HEK293T (cell line): ENCODE measurements at regions not wholly inside any gene's neighbourhood (a gene's known extent, or its start where the extent isn't known, plus 50 kb on each side); places are given as distances from the start of the nearest gene placed in this dataset.

Experiments
- ARNT ChIP-seq: fragments of 450-650 bp; IDR thresholded peaks from 2 replicates; pipeline ENCODE4 v1.6.1; 2017; ENCODE audit warnings: mild to moderate bottlenecking
- BHLHE40 ChIP-seq: fragments of 450-650 bp; IDR thresholded peaks from 2 replicates; pipeline ENCODE4 v1.6.1; 2016; ENCODE audit warnings: mild to moderate bottlenecking, moderate library complexity, borderline replicate concordance
- ELF4 ChIP-seq: fragments of 450-650 bp; IDR thresholded peaks from 2 replicates; pipeline ENCODE4 v1.6.1; 2017; ENCODE audit warnings: antibody characterized with exemption
- FOXA1 ChIP-seq: fragments of 450-650 bp; IDR thresholded peaks from 2 replicates; pipeline ENCODE4 v1.6.1; 2016; ENCODE audit warnings: mild to moderate bottlenecking
- FOXK2 ChIP-seq: fragments of 450-650 bp; IDR thresholded peaks from 2 replicates; pipeline ENCODE4 v1.6.1; 2016; ENCODE audit warnings: mild to moderate bottlenecking
- FOXM1 ChIP-seq: fragments of 450-650 bp; IDR thresholded peaks from 2 replicates; pipeline ENCODE4 v1.6.1; 2017; ENCODE audit warnings: mild to moderate bottlenecking, borderline replicate concordance
- HDGF ChIP-seq: fragments of 450-650 bp; IDR thresholded peaks from 2 replicates; pipeline ENCODE4 v1.6.1; 2017; ENCODE audit warnings: antibody characterized with exemption, borderline replicate concordance
- LEF1 ChIP-seq: fragments of 450-650 bp; IDR thresholded peaks from 2 replicates; pipeline ENCODE4 v1.6.1; 2017; ENCODE audit warnings: mild to moderate bottlenecking, borderline replicate concordance
- SP1 ChIP-seq: fragments of 450-650 bp; IDR thresholded peaks from 2 replicates; pipeline ENCODE4 v1.6.1; 2017
- SUZ12 ChIP-seq: fragments of 450-650 bp; IDR thresholded peaks from 2 replicates; pipeline ENCODE4 v1.6.1; 2016; ENCODE audit warnings: mild to moderate bottlenecking
- TARDBP ChIP-seq: fragments of 450-650 bp; IDR thresholded peaks from 2 replicates; pipeline ENCODE4 v1.6.1; 2016
- ZNF384 ChIP-seq: fragments of 450-650 bp; IDR thresholded peaks from 2 replicates; pipeline ENCODE4 v1.6.1; 2016

- TF ChIP-seq FOXA1: no peak
- TF ChIP-seq LEF1: no peak
- no peak for TF ChIP-seq SP1
- no peak for TF ChIP-seq FOXK2
- no peak for TF ChIP-seq ZNF384
- no peak for TF ChIP-seq ARNT
- TF ChIP-seq ELF4: no peak
- no peak for TF ChIP-seq FOXM1
- TF ChIP-seq SUZ12: no peak
- no peak for TF ChIP-seq BHLHE40
- no peak for TF ChIP-seq TARDBP
- TF ChIP-seq HDGF: no peak
Observed at GRCh38 chr6:1202201-1202600, 109.7 kb upstream of the FOXQ1 start.
